GM18861 (cell line): ENCODE measurements at regions not wholly inside any gene's neighbourhood (a gene's known extent, or its start where the extent isn't known, plus 50 kb on each side); places are given as distances from the start of the nearest gene placed in this dataset.
"Not testable (repeated sequence)": the region's sequence is repeated elsewhere in the genome, so short reads cannot be mapped to it uniquely, and the experiment has no call there.

Source experiments
- ATAC-seq: cut with Tn5 transposase; IDR thresholded peaks from one replicate; pipeline ENCODE4 v1.9.1; 2021; ENCODE audit not compliant: unreplicated experiment

DNA sequence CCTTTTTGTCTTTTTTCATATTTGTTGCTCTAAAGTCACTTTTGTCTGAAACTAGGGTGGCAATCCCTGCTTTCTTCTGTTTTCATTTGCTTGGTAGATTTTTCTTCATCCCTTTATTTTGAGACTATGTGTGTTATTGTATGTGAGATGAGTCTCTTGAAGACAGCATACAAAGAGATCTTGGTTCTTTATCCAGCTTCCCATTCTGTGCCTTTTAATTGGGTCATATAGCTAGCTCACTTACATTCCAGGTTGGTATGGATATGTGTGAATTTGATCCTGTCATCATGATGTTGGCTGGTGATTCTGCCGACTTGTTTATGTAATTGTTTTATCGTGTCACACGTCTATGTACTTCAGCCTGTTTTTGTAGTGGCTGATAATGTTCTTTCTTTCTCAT, 267.7 kb upstream of the MGAT4C start:
- no peak for ATAC-seq

DNA sequence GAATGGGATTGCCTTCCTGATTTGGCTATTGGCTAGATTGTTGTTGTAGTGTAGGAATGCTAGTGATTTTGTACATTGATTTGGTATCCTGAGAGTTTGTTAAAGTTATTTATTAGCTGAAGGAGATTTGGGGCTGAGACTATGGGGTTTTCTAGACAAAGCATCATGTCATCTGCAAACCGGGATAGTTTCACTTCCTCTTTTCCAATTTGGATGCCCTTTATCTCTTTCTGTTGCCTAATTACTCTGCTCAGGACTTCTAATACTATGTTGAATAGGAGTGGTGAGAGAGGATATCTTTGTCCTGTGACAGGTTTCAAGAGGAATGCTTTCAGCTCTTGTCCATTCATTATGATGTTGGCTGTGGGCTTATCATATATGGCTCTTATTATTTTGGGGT, 265.7 kb upstream of the MGAT4C start:
- no peak for ATAC-seq

DNA sequence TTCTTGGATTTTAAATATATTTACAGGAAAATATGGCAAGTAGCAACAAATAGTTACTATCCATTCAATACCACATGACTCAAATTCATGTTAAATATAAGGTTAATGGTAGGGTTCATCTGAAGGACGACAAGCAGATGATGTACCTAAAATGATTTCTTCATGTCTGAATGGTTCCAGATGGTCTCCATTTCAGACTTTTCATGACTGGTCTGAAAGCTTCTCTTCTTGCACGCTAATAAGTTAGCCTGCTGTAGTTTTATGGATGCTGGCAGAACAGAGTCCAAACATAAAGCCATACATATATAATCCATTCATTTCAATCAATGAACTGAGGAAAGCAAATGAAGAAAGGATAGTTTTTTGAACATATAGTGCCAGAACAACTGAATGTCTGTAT, 257.0 kb upstream of the MGAT4C start:
- no peak for ATAC-seq

DNA sequence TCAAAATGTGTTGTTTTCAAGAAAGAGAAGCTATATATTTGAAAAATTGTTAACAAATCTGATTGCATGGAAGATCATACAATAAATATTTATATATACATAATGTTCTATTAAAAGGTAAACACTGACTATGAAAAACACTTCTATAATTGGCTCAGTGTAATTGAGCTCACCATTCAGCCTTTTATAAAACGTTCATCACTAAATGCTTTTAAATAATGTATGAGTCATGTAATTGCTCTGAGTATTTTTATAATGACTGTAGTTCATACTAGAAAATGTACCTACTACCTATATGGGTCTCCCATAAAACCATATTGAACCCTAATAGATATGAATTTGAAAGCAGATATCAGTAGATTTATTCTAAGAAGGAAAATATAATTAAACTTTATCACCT, 240.4 kb upstream of the MGAT4C start:
- no peak for ATAC-seq

DNA sequence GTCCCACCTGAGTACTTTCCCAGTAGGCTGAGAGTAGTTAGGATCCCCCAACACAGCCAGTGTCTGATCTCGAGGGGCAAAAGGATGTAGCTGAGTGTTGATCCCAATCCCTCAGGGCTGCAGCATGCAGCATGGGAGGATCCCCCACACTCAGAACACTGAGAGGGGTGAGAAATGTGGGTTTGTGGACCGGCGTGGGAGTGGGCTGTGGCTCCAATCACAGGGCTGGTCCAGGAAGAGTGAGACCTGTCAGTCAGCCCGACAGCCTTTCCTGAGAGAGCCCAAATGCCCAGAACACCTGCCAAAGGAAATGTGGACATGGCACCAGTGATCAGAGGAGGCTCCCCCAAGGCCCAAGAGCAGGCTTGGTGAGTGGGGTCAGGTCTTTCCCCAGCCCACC, 228.3 kb upstream of the MGAT4C start:
- no peak for ATAC-seq

DNA sequence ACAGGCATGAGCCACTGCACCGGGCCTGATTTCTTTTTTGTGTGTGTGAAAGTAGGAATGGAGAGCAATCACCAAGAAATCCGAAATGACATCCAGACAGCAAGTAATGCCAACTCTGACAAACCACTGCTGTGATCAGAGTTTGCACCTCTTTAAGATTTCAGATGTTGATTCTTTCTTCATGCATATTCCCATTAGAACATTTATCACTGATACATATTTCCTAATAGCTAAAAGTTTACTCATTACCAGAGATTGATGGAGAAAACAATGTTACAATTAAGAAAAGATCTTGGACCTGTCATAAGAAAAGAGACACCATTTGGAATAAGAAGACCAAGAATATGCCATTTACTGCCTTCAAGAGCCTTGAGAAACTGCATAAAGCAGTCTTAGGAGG, 217.0 kb upstream of the MGAT4C start:
- ATAC-seq, result no peak

DNA sequence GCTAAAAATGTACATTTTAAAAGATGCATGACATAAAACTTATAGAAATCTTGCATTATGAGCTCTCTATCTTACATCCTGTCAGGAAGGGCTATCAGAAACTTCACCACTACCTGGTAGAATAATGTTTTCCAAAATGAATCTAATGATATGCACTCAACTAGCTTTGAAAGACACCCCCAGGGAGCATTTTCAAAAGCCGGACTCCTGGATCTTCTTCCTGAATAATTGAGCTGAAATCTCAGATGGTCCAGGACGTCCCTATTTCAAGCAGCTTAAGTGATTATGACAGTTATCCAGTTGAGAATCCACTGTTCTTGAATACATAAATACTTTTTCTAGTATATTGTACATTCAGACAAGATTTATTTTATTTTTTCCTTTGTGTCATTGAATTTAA, 200.6 kb upstream of the MGAT4C start:
- no peak for ATAC-seq

DNA sequence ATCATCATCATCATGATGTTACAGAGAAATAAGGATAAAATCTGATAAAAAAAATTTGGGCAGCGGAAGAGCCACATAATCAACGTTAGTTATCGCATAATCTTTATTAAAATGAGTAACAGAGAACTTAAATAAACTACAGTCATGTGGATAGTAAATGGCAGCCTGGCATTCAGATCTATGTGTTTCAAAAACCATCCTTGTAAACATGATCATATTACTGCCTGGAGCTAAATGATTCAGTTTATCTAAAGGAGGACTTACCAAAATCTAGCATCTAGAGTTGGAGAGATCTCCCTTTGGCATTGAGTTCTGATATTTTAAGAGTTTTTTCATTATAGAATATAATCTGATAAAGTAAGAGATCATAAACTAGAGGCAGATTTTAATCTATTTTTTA, 200.1 kb upstream of the MGAT4C start:
- ATAC-seq, result no peak

DNA sequence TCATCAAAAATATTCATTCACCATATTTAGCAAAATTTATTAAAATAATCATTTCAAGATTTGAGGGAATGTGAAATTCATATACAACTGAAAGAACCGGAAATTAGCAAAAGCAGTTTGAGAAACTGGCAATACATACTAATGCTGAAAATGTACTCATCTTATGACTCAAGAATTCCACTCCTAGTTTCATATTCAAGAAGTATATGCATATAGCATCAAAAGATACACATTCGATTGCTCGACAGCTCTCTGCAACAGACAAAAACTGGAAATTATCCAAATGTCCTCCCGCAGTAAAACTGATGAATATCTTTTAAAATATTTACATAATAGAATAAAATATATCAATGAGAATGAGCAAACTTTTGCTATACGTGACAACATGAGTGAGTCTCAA, 189.2 kb upstream of the MGAT4C start:
- ATAC-seq, result no peak

DNA sequence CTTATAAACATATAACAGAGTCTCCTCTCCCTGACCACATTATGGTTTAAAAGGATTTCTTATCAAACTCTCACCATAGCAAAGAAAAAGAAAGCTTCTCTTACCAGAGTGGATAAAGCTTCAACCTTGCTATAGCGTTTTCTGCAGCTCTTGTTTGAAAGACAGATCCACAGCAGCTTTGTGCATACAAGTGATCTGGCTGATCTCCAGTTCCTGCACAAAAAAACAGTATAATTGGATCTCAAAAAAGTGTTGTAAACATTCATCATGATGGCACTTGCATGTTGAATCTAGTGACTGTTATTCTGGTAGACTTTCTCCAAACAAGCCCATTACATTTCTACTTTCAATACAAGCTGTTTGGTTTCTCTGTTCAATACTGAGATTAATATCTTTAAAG, 178.9 kb upstream of the MGAT4C start:
- ATAC-seq, result no peak

DNA sequence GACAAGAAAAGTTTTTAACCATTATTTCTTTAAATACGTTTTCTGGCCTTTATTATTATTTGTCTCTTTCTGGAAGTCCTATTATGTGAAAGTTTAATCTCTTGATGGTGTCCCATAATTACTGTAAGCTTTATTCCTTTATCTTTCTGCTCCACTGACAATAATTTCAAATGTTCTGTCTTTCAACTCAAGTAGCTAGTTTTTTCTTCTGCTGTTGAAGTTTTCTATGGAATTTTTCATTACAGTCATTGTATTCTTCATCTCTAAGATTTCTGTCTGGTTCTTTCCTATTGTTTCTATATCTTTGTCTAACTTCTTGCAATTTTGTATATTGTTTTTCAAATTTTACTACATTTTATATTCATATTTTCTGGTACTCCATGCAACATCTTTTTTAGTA, 173.6 kb upstream of the MGAT4C start:
- ATAC-seq, result no peak

DNA sequence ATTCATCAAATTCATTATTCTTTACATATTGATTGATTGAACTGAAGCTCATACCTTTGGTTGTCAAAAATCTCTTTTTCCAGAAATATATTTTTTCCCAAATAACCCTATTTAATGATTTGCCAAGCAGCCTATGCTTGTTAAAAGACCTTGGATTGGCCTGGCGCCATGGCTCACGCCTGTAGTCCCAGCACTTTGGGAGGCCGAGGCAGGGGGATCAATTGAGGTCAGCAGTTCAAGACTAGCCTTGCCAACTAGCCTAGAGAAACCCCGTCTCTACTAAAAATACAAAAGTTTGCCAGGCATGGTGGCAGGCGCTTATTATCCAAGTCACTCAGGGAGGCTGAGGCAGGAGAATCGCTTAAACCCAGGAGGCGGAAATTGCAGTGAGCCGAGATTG, 165.1 kb upstream of the MGAT4C start:
- no peak for ATAC-seq

DNA sequence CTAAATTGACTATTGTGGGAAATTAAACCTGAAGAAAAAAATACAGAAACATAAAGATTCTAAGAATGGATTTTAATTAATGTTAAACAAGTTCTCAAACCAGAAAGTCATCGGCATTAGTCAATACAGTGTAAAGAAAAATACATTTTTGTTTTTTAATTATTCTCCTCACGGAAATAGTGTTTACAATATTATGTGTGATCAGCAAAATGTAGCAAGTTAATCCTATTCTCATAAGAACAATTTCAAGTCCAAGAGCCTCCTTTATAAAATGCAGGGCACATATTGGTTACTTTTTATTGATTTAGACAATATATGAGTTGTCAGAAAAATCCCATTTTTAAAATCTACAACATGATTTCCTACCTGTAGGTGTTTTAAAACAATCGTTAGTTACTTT, 158.0 kb upstream of the MGAT4C start:
- no peak for ATAC-seq

DNA sequence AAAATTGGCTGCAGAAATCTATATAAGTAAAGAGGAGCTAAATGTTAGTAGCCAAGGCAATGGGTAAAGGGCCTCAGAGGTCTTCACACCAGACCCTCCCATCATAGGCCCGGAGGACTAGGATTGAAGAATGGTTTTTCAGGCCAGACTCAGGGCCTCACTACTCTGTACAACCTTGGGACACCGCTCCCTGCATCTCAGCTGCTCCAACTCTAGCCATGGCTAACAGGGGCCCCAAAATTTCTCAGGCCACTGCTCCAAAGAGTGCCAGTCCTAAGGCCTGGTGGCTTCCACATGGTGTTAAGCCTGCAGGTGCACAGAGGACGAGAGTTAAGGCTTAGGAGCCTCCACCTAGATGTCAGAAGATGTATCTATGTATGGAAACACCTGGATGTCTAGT, 155.5 kb upstream of the MGAT4C start:
- no peak for ATAC-seq

DNA sequence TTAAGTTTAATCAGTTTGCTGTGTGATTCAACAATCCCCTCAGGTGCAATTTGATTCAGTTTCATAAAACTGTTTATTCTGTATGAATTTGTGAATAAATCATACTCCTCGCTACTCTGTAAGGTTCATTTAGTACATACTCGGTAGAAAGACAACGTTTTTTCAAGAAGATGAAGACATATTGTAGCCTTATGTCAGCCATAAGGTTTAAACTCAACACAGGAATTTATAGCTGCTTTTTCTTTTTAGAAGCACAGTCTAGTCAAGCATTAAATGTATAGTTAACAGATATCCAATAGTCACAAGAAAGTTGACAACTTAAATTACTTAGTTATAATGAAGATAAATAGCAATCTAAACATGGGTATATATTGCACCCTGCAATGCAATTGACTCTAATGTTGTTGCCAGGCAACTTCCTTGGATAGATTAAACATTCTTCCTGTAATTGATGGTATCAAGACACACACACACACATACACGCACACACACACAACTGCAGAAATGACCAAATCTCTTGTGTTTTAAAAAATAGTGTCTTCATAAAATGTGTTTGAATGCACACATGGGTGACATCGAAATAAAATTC, 151.5 kb upstream of the MGAT4C start:
- no peak for ATAC-seq

DNA sequence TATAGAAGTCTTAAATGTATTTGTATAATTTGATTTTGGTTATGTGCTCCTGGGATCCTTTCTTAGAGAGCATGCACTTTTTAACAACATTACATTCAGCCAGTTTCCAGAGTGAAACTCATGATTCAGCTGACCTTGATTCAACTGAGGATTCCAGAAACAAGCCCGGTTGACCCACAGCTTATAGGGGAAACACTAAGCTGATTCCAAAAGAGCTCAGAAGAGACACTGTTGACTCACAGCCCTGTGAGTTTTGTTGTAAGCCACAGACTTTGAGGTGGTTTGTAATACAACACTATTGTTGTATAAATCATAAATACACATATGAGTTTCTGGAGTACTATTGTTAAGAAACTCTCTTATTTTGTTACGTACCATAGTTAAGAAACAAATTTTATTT, 133.8 kb upstream of the MGAT4C start:
- ATAC-seq, result no peak

DNA sequence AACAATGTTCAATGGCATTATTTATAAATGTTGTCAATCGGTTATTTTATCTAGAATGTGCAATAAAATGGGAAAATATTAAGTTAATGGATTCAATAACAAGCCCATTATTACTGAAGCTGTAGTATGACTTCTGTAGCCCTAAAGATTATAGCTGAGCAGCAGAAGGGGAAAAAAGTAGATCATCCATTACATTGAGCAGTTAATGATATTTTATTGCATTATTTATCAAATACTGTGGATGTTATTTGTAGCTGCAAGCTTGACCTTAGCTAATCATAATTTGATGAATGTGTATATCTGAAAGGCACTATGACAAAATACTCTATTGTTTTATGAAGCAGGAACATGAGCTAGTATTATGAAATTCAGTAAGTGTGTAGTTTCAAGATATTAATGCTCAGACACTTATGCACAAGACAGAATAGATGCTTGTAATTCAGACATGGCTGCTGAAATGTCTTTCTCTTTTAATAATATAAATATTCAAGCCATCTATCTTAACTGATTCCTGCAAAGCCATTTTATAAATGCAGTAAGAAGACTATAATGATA, 131.5 kb upstream of the MGAT4C start:
- no peak for ATAC-seq

DNA sequence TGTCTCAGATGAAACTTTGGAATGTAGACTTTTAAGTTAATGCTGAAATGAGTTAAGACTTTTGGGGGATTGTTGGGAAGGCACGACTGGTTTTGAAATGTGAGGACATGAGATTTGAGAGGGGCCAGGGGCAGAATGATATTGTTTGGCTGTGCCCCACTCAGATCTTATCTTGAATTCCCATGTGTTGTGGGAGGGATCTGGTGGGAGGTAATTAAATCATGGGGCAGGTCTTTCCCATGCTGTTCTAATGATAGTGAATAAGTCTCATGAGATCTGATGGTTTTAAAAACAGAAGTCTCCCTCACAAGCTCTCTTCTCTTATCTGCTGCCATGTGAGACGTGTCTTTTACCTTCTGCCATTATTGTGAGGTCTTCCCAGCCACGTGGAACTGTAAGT, 127.6 kb upstream of the MGAT4C start:
- not testable (repeated sequence) for ATAC-seq

DNA sequence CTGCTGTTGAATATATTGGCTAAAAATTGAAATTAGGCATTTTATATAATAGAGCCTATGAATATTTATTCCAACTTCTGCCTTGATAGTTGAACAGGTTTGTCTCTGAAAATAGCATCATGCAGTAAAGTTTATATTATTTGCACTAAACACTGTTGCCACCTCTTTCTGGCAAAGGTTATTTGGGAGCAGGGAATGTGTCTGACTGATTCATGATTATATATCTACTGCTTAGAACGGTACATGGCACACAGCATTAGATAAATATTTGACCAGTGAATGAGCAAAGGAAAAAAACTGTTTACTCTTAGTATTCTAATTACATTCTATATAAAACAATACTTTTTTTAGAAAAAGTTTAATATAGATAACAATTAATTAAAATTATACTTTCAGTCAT, 123.1 kb upstream of the MGAT4C start:
- ATAC-seq, result no peak

DNA sequence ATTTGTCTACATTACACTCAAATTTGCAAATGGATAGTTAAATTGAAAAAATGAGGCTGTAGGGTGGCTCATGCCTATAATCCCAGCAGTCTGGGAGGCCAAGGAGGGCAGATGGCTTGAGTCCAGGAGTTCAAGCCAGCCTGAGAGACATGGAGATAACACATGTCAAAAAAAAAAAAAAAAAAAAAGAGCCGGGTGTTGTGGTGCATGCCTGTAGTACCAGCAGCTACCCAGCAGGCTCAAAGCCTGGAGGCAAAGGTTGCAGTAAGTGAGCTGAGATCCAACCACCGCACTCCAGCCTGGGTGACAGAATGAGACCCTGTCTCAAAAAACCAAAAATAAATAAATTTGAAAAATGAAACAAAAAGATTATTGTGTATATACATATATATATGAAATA, 119.9 kb upstream of the MGAT4C start:
- ATAC-seq, result no peak

DNA sequence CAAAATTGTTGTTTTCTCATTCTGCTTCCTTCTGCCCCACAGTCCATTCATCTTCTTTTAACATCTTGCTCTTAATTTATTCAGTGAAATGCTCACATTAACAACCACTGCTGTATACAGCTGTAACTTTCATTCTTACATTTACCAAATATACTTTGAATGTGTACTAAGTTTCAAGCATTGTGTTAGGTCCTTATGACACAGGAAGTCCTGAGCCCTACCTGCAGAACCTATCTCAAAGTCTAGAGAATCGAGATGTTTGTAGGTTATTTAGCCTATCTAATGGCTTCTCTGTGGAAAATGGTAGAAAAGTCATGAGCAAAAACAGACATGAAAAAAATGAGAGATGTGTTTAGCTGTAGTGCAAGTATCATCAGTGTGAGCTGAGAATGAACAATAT, 117.6 kb upstream of the MGAT4C start:
- no peak for ATAC-seq

DNA sequence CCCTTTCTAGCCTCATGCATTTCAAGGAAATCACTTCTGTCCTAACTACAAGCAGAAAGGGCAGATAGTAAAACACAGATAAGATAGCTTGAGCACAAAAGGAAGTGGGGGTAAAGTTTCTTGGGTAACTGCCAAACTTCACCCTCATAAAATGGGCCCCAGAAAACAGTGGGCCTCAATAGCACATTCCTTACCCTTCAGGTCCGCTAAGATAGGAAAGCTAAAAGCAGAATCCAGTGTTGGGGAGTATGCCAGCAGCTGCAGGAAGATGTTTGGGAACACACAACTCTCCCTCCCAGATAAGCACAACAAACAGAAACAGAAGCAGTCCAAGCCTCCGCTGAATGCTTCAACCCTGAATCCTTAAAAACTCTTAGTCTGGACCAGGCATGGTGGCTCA, 110.9 kb upstream of the MGAT4C start:
- no peak for ATAC-seq

DNA sequence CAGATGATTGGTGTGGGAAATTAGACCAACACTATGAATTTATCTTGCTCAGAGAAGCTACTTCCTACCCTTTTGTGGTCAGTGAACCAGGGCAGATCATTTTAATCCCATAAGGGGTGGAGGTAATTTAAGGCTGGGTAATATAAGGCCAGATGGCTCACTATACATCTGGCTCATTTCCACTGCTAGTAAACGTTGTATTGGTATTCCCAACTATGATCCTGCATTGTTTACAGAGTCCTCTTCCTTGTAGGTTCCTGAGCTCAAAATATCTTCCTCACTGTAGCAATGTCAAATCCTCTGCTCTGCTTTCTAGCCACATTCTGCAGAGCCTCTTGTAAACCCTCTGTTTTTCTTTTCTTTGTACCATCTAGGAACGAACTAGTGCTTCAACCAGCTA, 93.0 kb upstream of the MGAT4C start:
- no peak for ATAC-seq
